PC-3 (cell line): ENCODE measurements at regions not wholly inside any gene's neighbourhood (a gene's known extent, or its start where the extent isn't known, plus 50 kb on each side); places are given as distances from the start of the nearest gene placed in this dataset.

Source experiments
- ATAC-seq: fragments of 200-7000 bp; cut with Tn5 transposase; 2 replicates; pipeline ENCODE4 v1.9.1; 2020; ENCODE audit warnings: mild to moderate bottlenecking, moderate library complexity
- BruUV-seq: library from RNA; stranded (reverse); fragments of 400-500 nt; replicated peaks from 2 replicates; lab custom pipeline; 2021; lab: Mats Ljungman, UMichigan
- CTCF ChIA-PET: fragments of 300-600 bp; sonication (Branson Sonifier 250); formaldehyde crosslinking; loops from one replicate; lab custom pipeline; 2022; ENCODE audit warnings: antibody characterized with exemption; lab: Charles Lee
- POLR2A ChIA-PET: fragments of 300-600 bp; sonication (Branson Sonifier 250); formaldehyde crosslinking; loops from one replicate; lab custom pipeline; 2022; ENCODE audit warnings: antibody characterized with exemption; ENCODE audit not compliant: unreplicated experiment; lab: Charles Lee
- DNase-seq: peaks from one replicate; pipeline ENCODE4 v3.0.0-alpha.2; 2015
- H2AFZ ChIP-seq: fragments of 300-600 bp; sonication (generic); 2 replicates; pipeline ENCODE4 v1.6.0; 2016; ENCODE audit warnings: antibody characterized with exemption, low read length
- H3F3A ChIP-seq: fragments of 300-600 bp; sonication (generic); one replicate; pipeline ENCODE4 v1.6.0; 2017; ENCODE audit warnings: antibody characterized with exemption, low read length, control low read depth, mild to moderate bottlenecking; ENCODE audit not compliant: unreplicated experiment
- H3K27ac ChIP-seq: fragments of 300-600 bp; sonication (generic); 2 replicates; pipeline ENCODE4 v1.5.1; 2016; ENCODE audit warnings: mild to moderate bottlenecking, low read length
- H3K27me3 ChIP-seq: fragments of 300-600 bp; sonication (generic); 2 replicates; pipeline ENCODE4 v1.6.1; 2016; ENCODE audit warnings: low read length, mixed read lengths
- H3K36me3 ChIP-seq: fragments of 300-600 bp; sonication (generic); 2 replicates; pipeline ENCODE4 v1.6.1; 2016; ENCODE audit warnings: low read depth, mixed run types, low read length, mixed read lengths
- H3K4me1 ChIP-seq: fragments of 300-600 bp; sonication (generic); 2 replicates; pipeline ENCODE4 v1.5.1; 2016; ENCODE audit warnings: low read length; ENCODE audit not compliant: insufficient read depth
- H3K4me2 ChIP-seq: fragments of 300-600 bp; sonication (generic); 2 replicates; pipeline ENCODE4 v1.6.0; 2016; ENCODE audit warnings: low read length
- H3K4me3 ChIP-seq: fragments of 300-600 bp; sonication (generic); 2 replicates; pipeline ENCODE4 v1.5.1; 2016; ENCODE audit warnings: mild to moderate bottlenecking, low read length, mixed read lengths
- H3K79me2 ChIP-seq: fragments of 300-600 bp; sonication (generic); 2 replicates; pipeline ENCODE4 v1.6.1; 2017; ENCODE audit warnings: low read length, mixed read lengths
- H3K9ac ChIP-seq: fragments of 300-600 bp; sonication (generic); 2 replicates; pipeline ENCODE4 v1.6.0; 2016; ENCODE audit warnings: mild to moderate bottlenecking, low read length
- H3K9me2 ChIP-seq: fragments of 300-600 bp; sonication (generic); replicated peaks from 2 replicates; pipeline ENCODE4 v1.6.1; 2016; ENCODE audit warnings: mixed run types, low read length, mixed read lengths
- H3K9me3 ChIP-seq: fragments of 300-600 bp; sonication (generic); 2 replicates; pipeline ENCODE4 v1.6.1; 2016; ENCODE audit warnings: low read length, mixed read lengths
- H4K20me1 ChIP-seq: fragments of 300-600 bp; sonication (generic); 2 replicates; pipeline ENCODE4 v1.6.1; 2016; ENCODE audit warnings: low read length, mixed read lengths
- EZH2 ChIP-seq: fragments of 300-600 bp; sonication (generic); IDR thresholded peaks from one replicate; pipeline ENCODE4 v1.6.1; 2017; ENCODE audit warnings: antibody characterized with exemption, mild to moderate bottlenecking, low read length; ENCODE audit not compliant: unreplicated experiment
- EZH2phosphoT487 ChIP-seq: fragments of 300-600 bp; sonication (generic); IDR thresholded peaks from 2 replicates; pipeline ENCODE4 v1.6.1; 2018; ENCODE audit warnings: mild to moderate bottlenecking, antibody characterized with exemption, low read length, borderline replicate concordance
- intact Hi-C: fragments of 100-400 bp; cut with micrococcal nuclease; formaldehyde crosslinking; loops from 2 replicates; pipeline ENCODE4 v1.9.0; 2023
- TF ChIP-seq, protein P1 (sequence below): fragments of 300-600 bp; sonication (generic); conservative IDR thresholded peaks from 2 replicates; pipeline ENCODE4 v1.5.1; 2017; ENCODE audit warnings: antibody characterized with exemption, low read depth, mild to moderate bottlenecking, low read length

DNA sequence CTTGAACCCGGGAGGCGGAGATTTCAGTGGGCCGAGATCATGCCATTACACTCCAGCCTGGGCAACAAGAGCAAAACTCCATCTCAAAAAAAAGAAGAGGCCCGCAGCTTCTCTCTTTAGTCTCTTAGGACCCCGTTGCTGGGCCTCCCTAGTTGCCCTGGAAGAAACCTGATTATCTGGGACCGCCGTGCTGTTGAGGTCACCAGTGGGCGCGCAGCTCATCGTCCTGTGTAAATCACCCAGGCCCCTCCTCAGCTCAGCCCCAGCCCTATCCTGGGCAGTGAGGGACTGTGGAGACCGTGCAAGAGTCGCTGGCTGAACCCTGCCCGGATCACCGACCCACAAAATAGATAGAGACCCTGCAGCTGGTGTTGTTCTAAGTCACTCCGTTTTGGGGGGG lies 85.0 kb downstream of the UNCX start:
- ChIA-PET POLR2A (no interaction called here), CTCF (no interaction called here)
- H3K4me1 ChIP-seq: no peaks in the 10 kb centered on the region
- no peak for TF ChIP-seq EZH2phosphoT487
- no peak for TF ChIP-seq EZH2
- TF ChIP-seq, protein P1, sequence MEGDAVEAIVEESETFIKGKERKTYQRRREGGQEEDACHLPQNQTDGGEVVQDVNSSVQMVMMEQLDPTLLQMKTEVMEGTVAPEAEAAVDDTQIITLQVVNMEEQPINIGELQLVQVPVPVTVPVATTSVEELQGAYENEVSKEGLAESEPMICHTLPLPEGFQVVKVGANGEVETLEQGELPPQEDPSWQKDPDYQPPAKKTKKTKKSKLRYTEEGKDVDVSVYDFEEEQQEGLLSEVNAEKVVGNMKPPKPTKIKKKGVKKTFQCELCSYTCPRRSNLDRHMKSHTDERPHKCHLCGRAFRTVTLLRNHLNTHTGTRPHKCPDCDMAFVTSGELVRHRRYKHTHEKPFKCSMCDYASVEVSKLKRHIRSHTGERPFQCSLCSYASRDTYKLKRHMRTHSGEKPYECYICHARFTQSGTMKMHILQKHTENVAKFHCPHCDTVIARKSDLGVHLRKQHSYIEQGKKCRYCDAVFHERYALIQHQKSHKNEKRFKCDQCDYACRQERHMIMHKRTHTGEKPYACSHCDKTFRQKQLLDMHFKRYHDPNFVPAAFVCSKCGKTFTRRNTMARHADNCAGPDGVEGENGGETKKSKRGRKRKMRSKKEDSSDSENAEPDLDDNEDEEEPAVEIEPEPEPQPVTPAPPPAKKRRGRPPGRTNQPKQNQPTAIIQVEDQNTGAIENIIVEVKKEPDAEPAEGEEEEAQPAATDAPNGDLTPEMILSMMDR: no peak
- H3K9me2 ChIP-seq: no peaks in the 10 kb centered on the region
- peaks cover 8% of the 10 kb centered on the region for H3K27me3 ChIP-seq
- no peak overlapping the region for H3K4me2 ChIP-seq
- no TSS peak for BruUV-seq
- H3K4me3 ChIP-seq: no peak overlapping the region
- no peaks in the 10 kb centered on the region for H3K36me3 ChIP-seq
- H3K27ac ChIP-seq: no peak overlapping the region
- intact Hi-C loops: no loop called here
- no peaks in the 10 kb centered on the region for H3K79me2 ChIP-seq
- no peak overlapping the region for H3K9ac ChIP-seq
- DNase-seq: no peak
- ATAC-seq: no peak
- H4K20me1 ChIP-seq: no peaks in the 10 kb centered on the region
- no peak overlapping the region for H2AFZ ChIP-seq
- no peaks in the 10 kb centered on the region for H3K9me3 ChIP-seq
- no peaks in the 10 kb centered on the region for H3F3A ChIP-seq

DNA sequence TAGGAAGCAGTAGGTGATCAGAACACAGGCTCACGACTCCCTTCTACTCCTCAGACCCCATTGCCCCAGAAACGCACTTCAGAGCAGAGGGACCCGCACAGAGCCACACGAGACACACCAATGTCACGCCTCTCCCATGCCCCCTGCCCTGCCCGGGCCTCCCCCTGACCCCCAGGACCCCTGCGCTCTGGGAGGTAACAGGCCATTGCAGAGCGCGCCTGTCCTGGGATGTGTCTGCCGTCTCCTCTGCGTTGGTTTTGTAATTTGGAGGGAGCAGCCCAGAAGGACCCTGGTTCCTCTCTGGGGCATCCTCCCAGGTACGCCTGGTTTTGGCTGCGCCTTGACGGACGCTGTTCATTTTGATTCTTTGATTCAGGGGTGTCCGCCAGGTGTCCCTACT lies 85.4 kb downstream of the UNCX start:
- DNase-seq (no peak), ATAC-seq (no peak)
- no peak overlapping the region for H3K9ac ChIP-seq
- BruUV-seq: no TSS peak
- no peak overlapping the region for H3K4me3 ChIP-seq
- H3K36me3 ChIP-seq: no peaks in the 10 kb centered on the region
- peaks cover 13% of the 10 kb centered on the region for H3K27me3 ChIP-seq
- H3K4me2 ChIP-seq: no peak overlapping the region
- H3F3A ChIP-seq: no peaks in the 10 kb centered on the region
- ChIA-PET POLR2A (no interaction called here), CTCF (no interaction called here)
- H3K4me1 ChIP-seq: no peaks in the 10 kb centered on the region
- H3K79me2 ChIP-seq: no peaks in the 10 kb centered on the region
- no peak overlapping the region for H3K27ac ChIP-seq
- no peak overlapping the region for H2AFZ ChIP-seq
- H4K20me1 ChIP-seq: no peaks in the 10 kb centered on the region
- TF ChIP-seq EZH2: no peak
- TF ChIP-seq, protein P1: no peak
- TF ChIP-seq EZH2phosphoT487: no peak
- intact Hi-C loops: no loop called here
- no peaks in the 10 kb centered on the region for H3K9me3 ChIP-seq
- no peaks in the 10 kb centered on the region for H3K9me2 ChIP-seq

DNA sequence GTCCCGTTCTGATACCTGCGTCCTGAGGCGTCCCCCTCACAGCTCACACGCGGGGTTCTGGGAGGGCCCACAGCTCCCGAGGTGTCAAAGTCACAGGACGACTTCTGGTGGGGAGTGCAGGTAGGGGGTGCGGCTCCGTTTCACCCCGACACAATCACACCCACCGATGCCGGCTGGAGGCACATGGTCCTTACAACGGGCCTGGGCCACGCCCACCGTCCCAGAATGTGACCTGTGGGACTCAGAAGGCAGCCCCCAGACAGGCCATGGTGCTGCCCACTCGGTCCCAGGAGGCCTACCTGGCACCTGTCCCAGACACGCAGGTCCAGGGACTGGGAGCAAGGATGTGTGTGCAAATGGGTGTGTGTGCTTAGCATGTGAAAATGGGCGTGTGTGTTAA lies 86.0 kb downstream of the UNCX start:
- ChIA-PET POLR2A (no interaction called here), CTCF (no interaction called here)
- peaks cover 19% of the 10 kb centered on the region for H3K27me3 ChIP-seq
- H3K9me3 ChIP-seq: no peaks in the 10 kb centered on the region
- BruUV-seq: no TSS peak
- H3K4me1 ChIP-seq: no peaks in the 10 kb centered on the region
- H3K4me2 ChIP-seq: no peak overlapping the region
- ATAC-seq (no peak), DNase-seq (no peak)
- no peak overlapping the region for H2AFZ ChIP-seq
- H3K9me2 ChIP-seq: no peaks in the 10 kb centered on the region
- no peak overlapping the region for H3K4me3 ChIP-seq
- no peaks in the 10 kb centered on the region for H3K79me2 ChIP-seq
- intact Hi-C loops: no loop called here
- TF ChIP-seq EZH2 (no peak), EZH2phosphoT487 (no peak)
- TF ChIP-seq, protein P1: no peak
- H3K27ac ChIP-seq: no peak overlapping the region
- no peaks in the 10 kb centered on the region for H4K20me1 ChIP-seq
- no peaks in the 10 kb centered on the region for H3F3A ChIP-seq
- no peak overlapping the region for H3K9ac ChIP-seq
- H3K36me3 ChIP-seq: no peaks in the 10 kb centered on the region
